Vagina (tissue), 2 donors: ENCODE measurements at regions not wholly inside any gene's neighbourhood (a gene's known extent, or its start where the extent isn't known, plus 50 kb on each side); places are given as distances from the start of the nearest gene placed in this dataset.

Source experiments
- DNase-seq, 2 donors: peaks; one replicate each; pipeline ENCODE4 v3.0.0-alpha.2; 2017; ENCODE audit errors: extremely low spot score in 2 of 2
- H3K27ac ChIP-seq: fragments of 200-600 bp; sonication (generic); one replicate; pipeline ENCODE4 v1.5.1; 2019
- H3K27me3 ChIP-seq: fragments of 200-600 bp; sonication (generic); one replicate; pipeline ENCODE4 v1.5.1; 2019
- H3K36me3 ChIP-seq, 2 donors: fragments of 200-600 bp; sonication (generic); one replicate each; pipeline ENCODE4 v1.5.1; 2017 to 2019
- H3K4me1 ChIP-seq: fragments of 200-600 bp; sonication (generic); one replicate; pipeline ENCODE4 v1.5.1; 2019
- H3K4me3 ChIP-seq, 2 donors: fragments of 200-600 bp; sonication (generic); 1 replicate in 1 of 2; 2 replicates in 1 of 2; pipeline ENCODE4 v1.5.1; 2016 to 2019
- H3K9me3 ChIP-seq: fragments of 200-600 bp; sonication (generic); one replicate; pipeline ENCODE4 v1.5.1; 2019
- CTCF ChIP-seq, 3 experiments: fragments of 450-650 bp in 2 of 3; fragments of 200-600 bp in 1 of 3; sonication (generic) in 1 of 3; IDR thresholded peaks; one replicate each; pipeline ENCODE4 v1.5.1; 2017 to 2019; ENCODE audit warnings: antibody characterized with exemption in 3 of 3, mild to moderate bottlenecking in 2 of 3, moderate library complexity in 2 of 3
- POLR2A ChIP-seq, 2 donors: fragments of 450-650 bp; IDR thresholded peaks; one replicate each; pipeline ENCODE4 v1.6.1; 2017; ENCODE audit warnings: antibody characterized with exemption in 2 of 2, mild to moderate bottlenecking in 2 of 2, moderate library complexity in 2 of 2
- POLR2AphosphoS5 ChIP-seq, 2 donors: sonication (generic); formaldehyde crosslinking; IDR thresholded peaks; one replicate each; pipeline ENCODE4 v1.9.0; 2017; ENCODE audit warnings: antibody characterized with exemption in 2 of 2, mild to moderate bottlenecking in 2 of 2, low read depth in 1 of 2; ENCODE audit not compliant: insufficient read depth in 1 of 2
- intact Hi-C: fragments of 100-400 bp; cut with DNase I; formaldehyde crosslinking; loops from one replicate; pipeline ENCODE4 v1.15.1; 2023

GRCh38 chr4:124804041-124804440 is 91.5 kb upstream of the ANKRD50 start:
- intact Hi-C loops = no loop called here
- Histone ChIP-seq H3K36me3 (no peaks in the 10 kb centered on the region), H3K9me3 (no peaks in the 10 kb centered on the region), H3K4me1 (no peaks in the 10 kb centered on the region), H3K27ac (no peak overlapping the region), H3K4me3 (no peak overlapping the region), H3K27me3 (no peaks in the 10 kb centered on the region)
- no peak for DNase-seq
- TF ChIP-seq CTCF (IDR thresholded peaks at IDR 0.05) (no peak), POLR2A (IDR thresholded peaks at IDR 0.05) (no peak), POLR2AphosphoS5 (IDR thresholded peaks at IDR 0.05; ENCODE audit: insufficient read depth in 1 of 2, low read depth in 1 of 2) (no peak)

DNA sequence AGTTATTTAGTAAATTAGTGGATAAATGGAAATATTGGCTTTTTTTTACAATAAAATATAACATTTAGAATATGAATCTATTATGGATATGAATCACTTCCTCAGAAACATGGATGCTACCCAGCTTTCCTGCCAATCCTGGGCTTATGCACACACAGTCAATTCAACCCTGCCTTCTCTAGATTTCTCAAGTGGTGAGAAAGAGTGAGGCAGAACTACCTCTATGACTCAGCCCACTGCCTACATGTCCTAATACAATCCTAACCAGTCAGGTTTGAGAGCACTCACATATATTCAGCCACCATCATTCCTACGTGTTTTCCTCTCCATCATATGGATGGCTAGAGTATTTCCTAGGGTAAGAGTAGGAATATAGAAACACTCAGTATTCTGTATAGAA is 91.1 kb upstream of the ANKRD50 start:
- Histone ChIP-seq H3K4me3 (no peak overlapping the region), H3K36me3 (no peaks in the 10 kb centered on the region), H3K4me1 (no peaks in the 10 kb centered on the region), H3K9me3 (no peaks in the 10 kb centered on the region), H3K27ac (no peak overlapping the region), H3K27me3 (no peaks in the 10 kb centered on the region)
- intact Hi-C loops = no loop called here
- DNase-seq = no peak
- no peak for TF ChIP-seq POLR2A (IDR thresholded peaks at IDR 0.05)
- no peak for TF ChIP-seq CTCF (IDR thresholded peaks at IDR 0.05)
- TF ChIP-seq POLR2AphosphoS5 (IDR thresholded peaks at IDR 0.05; ENCODE audit: insufficient read depth in 1 of 2, low read depth in 1 of 2) = no peak

GRCh38 chr4:124803026-124803425 is 90.5 kb upstream of the ANKRD50 start:
- Histone ChIP-seq H3K9me3 (no peaks in the 10 kb centered on the region), H3K36me3 (no peaks in the 10 kb centered on the region), H3K27me3 (no peaks in the 10 kb centered on the region), H3K4me1 (no peaks in the 10 kb centered on the region), H3K27ac (no peak overlapping the region), H3K4me3 (no peak overlapping the region)
- intact Hi-C loops = no loop called here
- no peak for DNase-seq
- TF ChIP-seq POLR2A (IDR thresholded peaks at IDR 0.05) (no peak), POLR2AphosphoS5 (IDR thresholded peaks at IDR 0.05; ENCODE audit: insufficient read depth in 1 of 2, low read depth in 1 of 2) (no peak), CTCF (IDR thresholded peaks at IDR 0.05) (no peak)

DNA sequence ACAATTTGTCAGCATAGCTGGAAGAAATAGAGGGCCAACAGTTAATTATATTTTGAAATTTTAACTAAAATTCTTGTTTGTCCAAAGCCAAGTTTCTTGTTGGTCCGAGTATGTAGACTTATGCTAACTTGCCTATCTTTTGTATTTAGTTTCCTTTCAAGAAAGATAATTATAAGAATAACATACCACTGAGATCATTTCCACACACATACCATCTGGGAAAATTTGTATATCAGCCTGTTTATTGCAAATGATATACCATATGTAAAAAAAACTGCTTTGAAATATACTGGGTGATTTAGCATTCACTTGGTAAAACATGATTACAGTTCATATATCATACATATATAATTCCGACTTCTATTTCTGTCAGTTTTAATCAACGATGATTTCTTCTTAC is 84.7 kb upstream of the ANKRD50 start:
- Histone ChIP-seq H3K27me3 (no peaks in the 10 kb centered on the region), H3K36me3 (no peaks in the 10 kb centered on the region), H3K4me3 (no peak overlapping the region), H3K4me1 (no peaks in the 10 kb centered on the region), H3K9me3 (no peaks in the 10 kb centered on the region), H3K27ac (no peak overlapping the region)
- intact Hi-C loops = no loop called here
- TF ChIP-seq POLR2AphosphoS5 (IDR thresholded peaks at IDR 0.05; ENCODE audit: insufficient read depth in 1 of 2, low read depth in 1 of 2) = no peak
- no peak for TF ChIP-seq POLR2A (IDR thresholded peaks at IDR 0.05)
- no peak for TF ChIP-seq CTCF (IDR thresholded peaks at IDR 0.05)
- DNase-seq = no peak

DNA sequence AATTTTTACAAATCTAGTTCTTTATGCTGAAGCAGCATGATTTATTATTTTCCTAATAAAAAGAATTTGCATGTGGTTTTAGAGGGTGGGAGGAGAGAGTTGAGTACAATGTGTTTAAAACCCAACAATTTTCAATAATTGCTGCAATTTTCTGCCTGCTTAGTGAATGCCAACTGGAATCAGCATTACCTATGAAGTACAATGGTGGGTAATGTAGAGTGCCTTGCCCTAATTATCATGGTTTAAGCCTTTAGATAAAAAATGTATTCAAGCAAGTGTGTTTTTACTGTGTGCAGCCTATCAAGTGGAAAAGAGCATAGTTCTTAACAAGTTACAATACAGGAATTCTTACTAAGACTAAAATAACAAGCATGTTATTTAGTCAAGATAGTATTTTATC is 77.9 kb upstream of the ANKRD50 start:
- H3K4me3 ChIP-seq = no peak overlapping the region
- no peak overlapping the region for H3K27ac ChIP-seq
- no peaks in the 10 kb centered on the region for H3K9me3 ChIP-seq
- intact Hi-C loops = no loop called here
- TF ChIP-seq CTCF (IDR thresholded peaks at IDR 0.05) = no peak
- no peak for TF ChIP-seq POLR2AphosphoS5 (IDR thresholded peaks at IDR 0.05; ENCODE audit: insufficient read depth in 1 of 2, low read depth in 1 of 2)
- no peak for TF ChIP-seq POLR2A (IDR thresholded peaks at IDR 0.05)
- no peaks in the 10 kb centered on the region for H3K4me1 ChIP-seq
- DNase-seq = no peak
- no peaks in the 10 kb centered on the region for H3K36me3 ChIP-seq
- H3K27me3 ChIP-seq = no peaks in the 10 kb centered on the region
